HG03575 (cell line): ENCODE measurements at regions not wholly inside any gene's neighbourhood (a gene's known extent, or its start where the extent isn't known, plus 50 kb on each side); places are given as distances from the start of the nearest gene placed in this dataset.

ENCODE experiments used
- ATAC-seq: cut with Tn5 transposase; IDR thresholded peaks from one replicate; pipeline ENCODE4 v1.9.1; 2021; ENCODE audit not compliant: unreplicated experiment, insufficient number of reproducible peaks, low FRiP score; ENCODE audit errors: extremely low read depth

GRCh38 chr18:61989138-61989537 is 96.3 kb upstream of the RNF152 start:
- no peak for ATAC-seq

DNA sequence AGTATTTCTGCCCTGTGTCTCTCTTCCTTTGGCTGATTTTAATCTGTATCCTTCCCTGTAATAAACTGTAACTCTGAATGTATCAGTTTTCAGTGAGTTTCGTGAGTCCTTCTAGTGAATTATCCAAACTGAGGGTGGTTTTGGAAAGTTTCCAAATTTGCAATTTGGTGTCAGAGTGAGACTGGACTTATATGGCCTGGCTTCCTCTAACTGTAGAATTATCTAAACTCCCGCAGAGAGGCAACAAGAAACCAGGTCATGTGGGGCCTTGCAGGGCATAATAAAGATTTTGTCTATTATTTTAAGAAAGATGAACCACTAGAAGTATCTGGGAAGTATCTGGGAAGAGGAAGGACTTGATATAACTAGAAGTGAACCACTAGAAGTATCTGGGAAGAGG is 95.3 kb upstream of the RNF152 start:
- ATAC-seq: no peak

DNA sequence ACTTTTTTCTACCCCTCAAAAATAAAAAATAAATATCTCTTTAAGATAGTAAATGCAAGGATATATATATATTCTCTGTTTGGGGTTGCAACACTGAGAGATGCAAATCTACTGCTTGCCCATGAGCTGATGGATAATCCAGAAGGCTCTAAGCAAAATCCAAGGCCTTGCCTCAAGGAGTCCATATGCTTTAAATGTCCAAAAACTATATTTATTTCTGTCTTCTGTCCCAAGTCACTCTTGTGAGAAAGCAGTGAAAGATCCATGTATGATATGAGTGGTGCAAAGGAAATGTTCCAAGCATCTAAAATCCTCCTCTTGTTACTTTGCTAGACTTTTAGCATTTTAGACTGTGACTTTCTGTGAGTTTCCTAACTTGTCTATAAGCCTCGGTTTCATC is 92.9 kb upstream of the RNF152 start:
- ATAC-seq: no peak

- no peak for ATAC-seq
Measured at GRCh38 chr18:61984349-61984748, 91.5 kb upstream of the RNF152 start.

- ATAC-seq: no peak
Measured at GRCh38 chr18:61982475-61982874, 89.7 kb upstream of the RNF152 start.

DNA sequence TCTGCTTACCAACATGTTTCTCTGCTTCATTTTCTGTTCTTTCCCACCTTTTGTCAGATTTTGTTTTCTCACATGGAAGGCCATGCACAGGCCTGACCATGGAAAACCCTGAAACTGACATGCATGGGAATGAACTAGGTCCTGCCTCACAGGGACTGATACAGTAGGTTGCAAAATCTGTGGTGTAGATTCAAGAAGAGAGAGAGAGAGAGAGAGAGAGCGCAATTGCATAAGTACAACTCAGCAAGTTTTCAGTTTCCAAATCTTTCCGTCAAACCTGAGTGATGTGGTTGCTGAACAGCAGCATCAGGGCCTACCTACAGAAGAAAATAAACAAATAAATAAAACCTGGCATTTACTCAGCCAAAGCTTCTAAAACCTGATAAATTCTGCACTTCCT is 87.5 kb upstream of the RNF152 start:
- no peak for ATAC-seq

DNA sequence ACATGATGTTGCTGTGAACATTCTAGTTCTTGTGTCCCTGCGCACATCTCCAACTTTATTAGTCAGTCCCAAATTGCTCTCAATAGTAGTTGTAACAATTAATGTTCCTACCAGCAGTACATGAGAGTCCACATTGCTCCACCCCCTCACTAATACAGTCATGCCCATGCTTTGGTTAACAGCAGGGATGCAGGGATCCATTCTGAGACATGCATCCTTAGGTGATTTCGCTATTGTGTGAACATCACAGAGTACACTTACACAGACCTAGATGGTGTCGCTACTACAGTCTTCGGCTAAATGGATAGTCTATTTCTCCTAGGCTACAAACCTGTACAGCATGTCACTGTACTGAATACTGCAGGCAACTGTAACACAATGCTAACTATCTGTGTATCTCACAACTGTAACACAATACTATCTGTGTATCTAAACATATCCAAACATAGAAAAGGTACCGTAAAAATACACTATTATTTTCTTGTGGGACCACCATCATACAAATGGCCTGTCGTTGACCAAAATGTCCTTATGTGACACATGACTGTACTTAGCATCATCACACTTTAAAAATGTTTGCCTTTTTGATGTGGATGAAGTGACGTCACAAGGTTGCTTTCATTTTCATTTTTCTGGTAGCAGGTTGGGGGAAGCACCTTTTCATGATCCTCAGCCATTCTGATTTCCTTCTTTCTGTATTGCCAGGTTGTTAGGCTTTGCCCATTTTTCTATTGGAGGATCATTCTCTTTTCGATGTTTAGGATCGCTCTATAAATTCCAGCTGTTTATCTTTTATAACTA is 82.9 kb upstream of the RNF152 start:
- no peak for ATAC-seq

DNA sequence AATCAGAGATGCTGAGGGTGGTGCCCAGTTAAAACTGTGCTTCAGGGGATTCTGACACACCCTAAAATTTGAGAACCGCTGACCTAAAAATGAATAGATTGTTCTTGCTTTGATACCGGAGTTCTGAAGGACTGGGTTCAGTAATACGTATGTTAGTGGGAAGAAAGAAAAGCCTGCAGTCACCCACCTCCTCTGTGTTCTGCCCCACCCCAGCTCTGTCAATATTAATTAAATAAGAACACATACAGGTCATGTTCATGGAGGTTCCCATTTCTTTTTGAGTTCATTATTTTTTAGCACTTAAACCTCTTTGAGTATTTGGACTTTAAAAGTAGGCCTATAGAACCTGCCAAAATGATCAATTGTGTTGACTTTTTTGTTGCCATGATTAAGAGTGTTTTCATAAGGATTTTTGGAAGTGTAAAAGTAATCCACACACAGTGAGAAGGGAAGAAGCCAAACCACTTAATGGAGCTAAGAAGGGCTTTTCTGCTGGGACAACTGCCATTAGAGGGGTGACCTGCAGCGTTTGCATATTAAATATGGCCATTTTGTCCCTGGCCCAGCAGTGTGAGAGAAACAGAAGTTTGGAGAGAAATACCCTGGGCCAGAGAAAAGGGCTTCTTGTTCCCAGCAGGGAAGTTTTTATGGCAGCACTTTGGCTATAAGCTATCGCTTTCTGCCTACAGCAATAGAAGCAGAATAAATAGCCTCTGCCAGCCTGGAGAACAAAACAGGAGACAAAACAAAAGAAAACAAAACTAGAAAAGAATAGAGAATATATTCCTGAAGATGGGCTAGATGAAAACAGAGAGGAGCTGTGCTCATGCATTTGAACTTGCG is 80.7 kb upstream of the RNF152 start:
- no peak for ATAC-seq

DNA sequence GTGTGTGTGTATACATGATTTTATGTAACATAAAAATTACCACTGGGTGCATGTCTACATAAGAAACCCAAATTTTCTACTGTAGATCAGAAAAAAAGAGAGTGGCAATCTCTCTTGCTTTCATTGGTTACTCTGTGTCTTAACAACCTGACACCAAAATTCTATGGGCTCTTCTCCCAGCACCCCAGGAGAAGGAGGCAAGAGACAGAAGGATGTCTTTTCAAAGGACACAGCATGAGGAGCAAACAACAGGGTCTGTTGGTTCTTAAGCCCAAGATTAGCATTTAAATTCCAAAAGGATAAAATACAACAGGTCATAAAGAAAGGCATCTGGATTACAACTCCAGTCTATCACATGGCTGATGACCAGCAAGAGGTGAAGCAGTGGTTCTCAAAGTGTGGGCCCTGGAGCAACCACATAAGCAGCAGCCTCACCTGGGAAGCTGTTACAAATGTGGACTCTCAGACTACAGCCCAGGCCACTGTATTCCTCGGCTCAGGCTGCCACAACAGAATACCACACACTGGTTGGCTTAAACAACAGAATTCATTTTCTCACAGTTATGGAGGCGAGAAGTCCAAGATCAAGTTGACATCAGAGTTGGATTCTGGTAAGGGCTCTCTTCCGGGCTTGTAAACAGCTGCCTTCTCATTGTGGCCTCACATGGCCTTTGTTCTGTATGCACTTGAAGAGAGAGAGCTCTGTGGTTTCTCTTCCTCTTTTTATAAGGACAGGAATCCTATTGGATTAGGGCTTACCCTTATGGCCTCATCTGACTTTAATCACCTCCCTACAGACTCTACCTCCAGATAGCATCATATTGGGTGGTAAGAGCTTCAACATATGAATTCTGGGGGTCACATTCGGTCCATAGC is 79.8 kb upstream of the RNF152 start:
- no peak for ATAC-seq

GRCh38 chr18:61967252-61967891 is 74.6 kb upstream of the RNF152 start:
- ATAC-seq: no peak

- ATAC-seq: no peak
Measured at GRCh38 chr18:61965311-61965710, 72.5 kb upstream of the RNF152 start.

DNA sequence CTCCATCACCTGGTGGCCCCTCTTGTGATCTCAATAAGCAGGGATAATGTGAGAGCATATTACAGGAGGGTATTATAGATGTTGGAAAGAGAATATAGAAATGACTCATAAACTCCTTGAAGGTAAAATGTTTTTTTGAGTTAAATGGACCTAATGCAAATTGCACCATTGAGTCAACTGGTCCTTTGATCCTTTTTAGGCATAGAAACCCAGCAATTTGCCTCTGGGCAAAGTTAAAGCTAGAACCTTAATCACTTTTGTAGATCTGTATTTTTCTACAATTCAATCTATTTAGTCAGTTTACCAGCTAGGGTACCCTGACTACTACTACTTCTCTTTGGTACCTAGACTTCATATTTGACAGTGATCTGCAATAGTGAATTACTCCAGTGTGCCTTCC is 71.8 kb upstream of the RNF152 start:
- no peak for ATAC-seq

GRCh38 chr18:61963705-61964104 is 70.9 kb upstream of the RNF152 start:
- no peak for ATAC-seq

DNA sequence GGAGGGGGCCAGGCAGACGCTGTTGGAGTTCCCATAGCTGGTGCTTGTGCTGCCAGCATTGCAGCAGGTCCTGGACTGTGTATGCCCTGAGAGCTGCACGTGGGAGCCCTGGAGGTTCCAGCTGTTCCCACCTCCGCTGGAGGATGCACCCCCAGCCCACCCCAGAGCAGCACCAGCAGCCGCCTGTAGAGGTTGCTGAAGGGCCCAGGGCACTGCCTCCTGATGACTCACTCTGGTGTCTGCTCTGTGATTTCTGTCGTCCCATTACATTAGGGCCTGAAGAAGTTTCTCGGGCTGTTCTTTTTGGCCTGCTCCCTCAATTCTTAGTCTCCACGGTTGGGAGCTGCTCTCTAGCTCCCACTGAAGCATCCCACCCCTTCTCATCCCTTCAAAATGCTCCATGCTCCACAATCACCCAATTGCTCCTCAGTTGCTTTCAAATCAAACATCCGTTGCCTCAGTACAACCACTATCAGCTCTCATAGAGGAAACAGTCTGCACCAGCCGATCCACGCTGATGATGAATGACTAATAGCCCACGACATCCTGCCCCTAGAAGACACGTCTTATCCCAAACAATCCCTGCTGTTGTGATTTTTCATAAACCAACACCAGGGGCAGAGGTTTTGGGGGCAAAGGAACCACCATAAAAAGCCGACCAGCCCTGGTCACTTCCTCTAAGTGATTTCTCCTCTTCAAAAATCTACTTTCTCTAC is 65.2 kb upstream of the RNF152 start:
- no peak for ATAC-seq

DNA sequence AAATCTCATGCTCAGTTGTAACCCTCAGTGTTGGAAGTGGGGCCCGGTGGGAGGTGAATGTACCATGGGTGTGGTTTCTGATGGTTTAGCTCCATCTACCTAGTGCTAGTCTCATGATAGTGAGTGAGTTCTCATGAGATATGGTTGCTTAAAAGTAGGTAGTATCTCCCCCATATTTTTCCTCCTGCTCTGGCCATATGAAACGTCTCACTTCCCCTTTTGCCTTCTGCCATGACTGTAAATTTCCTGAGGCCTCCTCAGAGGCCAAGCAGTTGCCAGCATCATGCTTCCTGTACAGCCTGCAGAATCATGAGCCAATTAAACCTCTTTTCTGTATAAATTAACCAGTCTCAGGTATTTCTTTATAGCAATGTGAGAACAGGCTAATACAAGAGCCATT is 62.8 kb upstream of the RNF152 start:
- peak; percentile 46 for ATAC-seq

- no peak for ATAC-seq
Measured at GRCh38 chr18:61954096-61954746, 61.4 kb upstream of the RNF152 start.

- ATAC-seq: no peak
Measured at GRCh38 chr18:61953641-61954040, 60.8 kb upstream of the RNF152 start.

DNA sequence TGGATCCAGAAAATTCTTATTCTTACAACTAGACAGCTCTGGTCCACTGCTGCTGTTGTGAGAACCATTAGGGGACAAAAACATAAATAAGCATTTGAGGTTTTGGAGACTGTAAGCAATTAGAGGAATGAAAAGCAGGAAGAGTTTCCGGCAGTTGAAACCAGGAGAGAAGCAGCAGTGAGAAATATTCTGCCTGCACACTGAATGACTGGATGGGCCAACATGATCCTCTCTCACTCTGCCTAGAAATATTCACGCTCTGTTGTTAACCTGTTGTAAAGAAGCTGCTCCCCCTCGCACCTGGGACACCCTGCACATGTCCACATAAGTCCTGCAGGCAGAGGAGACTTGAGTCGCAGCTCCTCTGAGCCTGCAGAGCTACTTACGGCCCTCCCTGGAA is 60.4 kb upstream of the RNF152 start:
- ATAC-seq: no peak
